ENCODE measurements at regions not wholly inside any gene's neighbourhood (a gene's known extent, or its start where the extent isn't known, plus 50 kb on each side); places are given as distances from the start of the nearest gene placed in this dataset.

DNA sequence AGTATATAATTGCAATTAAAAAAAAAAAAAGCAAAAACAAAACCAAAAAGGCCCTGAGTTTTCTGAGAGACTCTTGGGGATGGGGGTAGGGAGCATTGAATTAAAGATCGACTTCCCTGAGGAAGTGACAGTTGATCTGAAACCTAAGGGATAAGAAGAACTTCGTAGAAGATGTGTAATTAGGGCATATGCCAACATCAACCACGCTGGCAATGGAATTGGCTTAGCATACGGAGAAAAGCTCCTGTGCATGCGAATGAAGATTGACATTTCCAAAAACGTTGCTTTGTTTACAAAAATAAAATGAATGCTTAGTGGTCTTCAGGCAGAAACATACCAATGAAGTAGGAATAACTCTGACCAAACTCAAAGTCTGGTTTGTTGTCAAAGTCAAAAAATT lies 307.6 kb upstream of the ZNF521 start:
- H3K27me3 ChIP-seq (ENCODE audit: control insufficient read depth, insufficient read depth, low read length): no peaks in the 10 kb centered on the region
- WGBS (ENCODE audit: insufficient coverage, insufficient read length): no CpG with 5 or more reads among the region's 6 CpGs
- DNase-seq (ENCODE audit: low read depth, low spot score): no peak
- H3K4me3 ChIP-seq (ENCODE audit: low read length): no peak overlapping the region
- H3K9me3 ChIP-seq (ENCODE audit: control insufficient read depth, insufficient read depth, low read length): no peaks in the 10 kb centered on the region
- no peaks in the 10 kb centered on the region for H3K36me3 ChIP-seq (ENCODE audit: control insufficient read depth, insufficient read depth, low read length)
- no peak overlapping the region for H3K27ac ChIP-seq (ENCODE audit: low read length)
- no peaks in the 10 kb centered on the region for H3K4me1 ChIP-seq (ENCODE audit: control insufficient read depth, insufficient read depth, low read length)

GRCh38 chr18:25658476-25658875 lies 306.5 kb upstream of the ZNF521 start:
- Histone ChIP-seq H3K27me3 (ENCODE audit: control insufficient read depth, insufficient read depth, low read length) (no peaks in the 10 kb centered on the region), H3K27ac (ENCODE audit: low read length) (no peak overlapping the region), H3K9me3 (ENCODE audit: control insufficient read depth, insufficient read depth, low read length) (no peaks in the 10 kb centered on the region), H3K4me1 (ENCODE audit: control insufficient read depth, insufficient read depth, low read length) (no peaks in the 10 kb centered on the region), H3K4me3 (ENCODE audit: low read length) (no peak overlapping the region), H3K36me3 (ENCODE audit: control insufficient read depth, insufficient read depth, low read length) (no peaks in the 10 kb centered on the region)
- WGBS (ENCODE audit: insufficient coverage, insufficient read length): no CpG with 5 or more reads among the region's 4 CpGs
- no peak for DNase-seq (ENCODE audit: low read depth, low spot score)

DNA sequence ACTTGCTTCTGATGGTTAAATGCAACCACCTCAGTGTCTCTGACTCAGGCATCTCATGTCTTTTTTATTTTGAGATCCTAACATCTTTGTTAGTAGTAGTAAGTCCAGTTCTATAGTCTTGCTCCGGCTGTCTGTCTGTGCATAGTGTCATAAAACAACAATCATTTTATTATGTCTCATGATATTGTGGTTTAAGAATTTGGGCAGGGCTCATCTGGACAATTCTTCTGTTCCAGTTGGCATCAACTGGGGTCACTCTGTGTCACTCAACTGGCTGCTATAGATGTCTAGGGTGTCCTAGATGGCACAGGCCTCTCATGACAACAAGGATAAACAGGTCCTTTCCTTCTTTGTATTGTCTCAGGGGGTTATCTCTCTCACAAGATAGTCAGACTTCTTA lies 299.6 kb upstream of the ZNF521 start:
- Histone ChIP-seq H3K27me3 (ENCODE audit: control insufficient read depth, insufficient read depth, low read length) (no peaks in the 10 kb centered on the region), H3K27ac (ENCODE audit: low read length) (no peak overlapping the region), H3K9me3 (ENCODE audit: control insufficient read depth, insufficient read depth, low read length) (no peaks in the 10 kb centered on the region), H3K4me3 (ENCODE audit: low read length) (no peak overlapping the region), H3K36me3 (ENCODE audit: control insufficient read depth, insufficient read depth, low read length) (no peaks in the 10 kb centered on the region), H3K4me1 (ENCODE audit: control insufficient read depth, insufficient read depth, low read length) (no peaks in the 10 kb centered on the region)
- no peak for DNase-seq (ENCODE audit: low read depth, low spot score)
- WGBS (ENCODE audit: insufficient coverage, insufficient read length): no CpG with 5 or more reads among the region's 1 CpG

- DNase-seq (ENCODE audit: low read depth, low spot score): no peak
- H3K27ac ChIP-seq (ENCODE audit: low read length): no peak overlapping the region
- no CpG with 5 or more reads among the region's 4 CpGs for WGBS (ENCODE audit: insufficient coverage, insufficient read length)
Observed at GRCh38 chr18:25650201-25650941, 298.4 kb upstream of the ZNF521 start.

DNA sequence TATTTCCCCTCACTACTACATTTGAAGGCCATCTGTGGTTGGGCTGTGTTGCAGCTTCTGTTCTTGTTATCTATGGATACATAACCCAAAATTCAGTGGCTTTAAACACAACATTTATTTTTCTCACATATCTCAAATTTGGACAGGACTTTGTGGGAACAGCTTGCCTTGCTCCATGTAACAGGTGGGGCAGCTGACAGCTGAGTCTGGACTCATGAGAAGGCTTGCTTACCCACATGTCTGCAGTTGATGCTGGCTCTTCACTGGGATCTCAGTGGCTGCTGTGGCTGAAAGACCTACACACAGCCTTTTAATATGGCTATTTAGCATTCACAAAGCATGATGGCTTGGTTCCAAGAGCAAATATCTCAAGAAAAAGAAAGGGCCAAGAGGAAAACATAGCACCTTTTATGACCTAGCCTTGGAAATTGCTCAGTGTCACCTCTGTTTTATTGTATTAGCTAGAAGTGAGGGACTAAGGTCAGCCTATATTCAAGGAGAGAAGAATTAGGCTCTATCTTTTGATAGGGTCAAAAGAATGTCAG lies 296.8 kb upstream of the ZNF521 start:
- Histone ChIP-seq H3K36me3 (ENCODE audit: control insufficient read depth, insufficient read depth, low read length) (no peaks in the 10 kb centered on the region), H3K9me3 (ENCODE audit: control insufficient read depth, insufficient read depth, low read length) (no peaks in the 10 kb centered on the region), H3K4me1 (ENCODE audit: control insufficient read depth, insufficient read depth, low read length) (no peaks in the 10 kb centered on the region), H3K27ac (ENCODE audit: low read length) (no peak overlapping the region), H3K27me3 (ENCODE audit: control insufficient read depth, insufficient read depth, low read length) (no peaks in the 10 kb centered on the region), H3K4me3 (ENCODE audit: low read length) (no peak overlapping the region)
- no peak for DNase-seq (ENCODE audit: low read depth, low spot score)

More at GRCh38 chr18:25650201-25650941, 298.4 kb upstream of the ZNF521 start:
- Histone ChIP-seq H3K27me3 (ENCODE audit: control insufficient read depth, insufficient read depth, low read length) (no peaks in the 10 kb centered on the region), H3K36me3 (ENCODE audit: control insufficient read depth, insufficient read depth, low read length) (no peaks in the 10 kb centered on the region), H3K4me1 (ENCODE audit: control insufficient read depth, insufficient read depth, low read length) (no peaks in the 10 kb centered on the region), H3K4me3 (ENCODE audit: low read length) (no peak overlapping the region), H3K9me3 (ENCODE audit: control insufficient read depth, insufficient read depth, low read length) (no peaks in the 10 kb centered on the region)

- no CpG with 5 or more reads among the region's 3 CpGs for WGBS (ENCODE audit: insufficient coverage, insufficient read length)
- no peak overlapping the region for H3K4me3 ChIP-seq (ENCODE audit: low read length)
Observed at GRCh38 chr18:25647404-25647803, 295.4 kb upstream of the ZNF521 start.

GRCh38 chr18:25646971-25647370 lies 295.0 kb upstream of the ZNF521 start:
- no peak overlapping the region for H3K4me3 ChIP-seq (ENCODE audit: low read length)
- no peaks in the 10 kb centered on the region for H3K36me3 ChIP-seq (ENCODE audit: control insufficient read depth, insufficient read depth, low read length)
- no peaks in the 10 kb centered on the region for H3K9me3 ChIP-seq (ENCODE audit: control insufficient read depth, insufficient read depth, low read length)
- H3K27ac ChIP-seq (ENCODE audit: low read length): no peak overlapping the region
- H3K4me1 ChIP-seq (ENCODE audit: control insufficient read depth, insufficient read depth, low read length): no peaks in the 10 kb centered on the region
- DNase-seq (ENCODE audit: low read depth, low spot score): no peak
- H3K27me3 ChIP-seq (ENCODE audit: control insufficient read depth, insufficient read depth, low read length): no peaks in the 10 kb centered on the region

More at GRCh38 chr18:25647404-25647803, 295.4 kb upstream of the ZNF521 start:
- no peaks in the 10 kb centered on the region for H3K9me3 ChIP-seq (ENCODE audit: control insufficient read depth, insufficient read depth, low read length)
- H3K27me3 ChIP-seq (ENCODE audit: control insufficient read depth, insufficient read depth, low read length): no peaks in the 10 kb centered on the region
- DNase-seq (ENCODE audit: low read depth, low spot score): no peak
- no peaks in the 10 kb centered on the region for H3K36me3 ChIP-seq (ENCODE audit: control insufficient read depth, insufficient read depth, low read length)
- H3K27ac ChIP-seq (ENCODE audit: low read length): no peak overlapping the region
- no peaks in the 10 kb centered on the region for H3K4me1 ChIP-seq (ENCODE audit: control insufficient read depth, insufficient read depth, low read length)

DNA sequence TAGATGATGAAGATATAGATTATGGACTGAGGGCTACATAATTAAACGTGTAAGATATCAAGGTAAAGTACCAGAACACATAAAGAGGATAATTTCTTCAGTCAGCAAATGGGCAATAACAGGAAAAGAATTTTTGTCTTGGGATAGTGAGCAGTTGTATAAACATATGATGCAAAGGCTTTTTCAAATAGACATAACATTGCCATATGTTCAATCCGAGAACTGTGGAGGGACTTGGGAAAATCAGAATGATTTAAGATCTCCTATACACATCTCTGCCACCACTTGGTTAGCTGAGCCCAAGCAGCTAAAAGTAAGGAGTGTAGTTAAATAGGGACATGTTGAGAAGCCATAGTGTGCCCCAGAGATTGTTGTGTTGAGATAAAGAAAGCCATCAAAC lies 287.6 kb upstream of the ZNF521 start:
- no peaks in the 10 kb centered on the region for H3K36me3 ChIP-seq (ENCODE audit: control insufficient read depth, insufficient read depth, low read length)
- no peaks in the 10 kb centered on the region for H3K9me3 ChIP-seq (ENCODE audit: control insufficient read depth, insufficient read depth, low read length)
- no peak overlapping the region for H3K27ac ChIP-seq (ENCODE audit: low read length)
- no peak for DNase-seq (ENCODE audit: low read depth, low spot score)
- no CpG with 5 or more reads among the region's 2 CpGs for WGBS (ENCODE audit: insufficient coverage, insufficient read length)
- peaks cover 2% of the 10 kb centered on the region; the same call in 1 of the 2 replicates for H3K4me1 ChIP-seq (ENCODE audit: control insufficient read depth, insufficient read depth, low read length)
- H3K27me3 ChIP-seq (ENCODE audit: control insufficient read depth, insufficient read depth, low read length): no peaks in the 10 kb centered on the region
- H3K4me3 ChIP-seq (ENCODE audit: low read length): no peak overlapping the region

DNA sequence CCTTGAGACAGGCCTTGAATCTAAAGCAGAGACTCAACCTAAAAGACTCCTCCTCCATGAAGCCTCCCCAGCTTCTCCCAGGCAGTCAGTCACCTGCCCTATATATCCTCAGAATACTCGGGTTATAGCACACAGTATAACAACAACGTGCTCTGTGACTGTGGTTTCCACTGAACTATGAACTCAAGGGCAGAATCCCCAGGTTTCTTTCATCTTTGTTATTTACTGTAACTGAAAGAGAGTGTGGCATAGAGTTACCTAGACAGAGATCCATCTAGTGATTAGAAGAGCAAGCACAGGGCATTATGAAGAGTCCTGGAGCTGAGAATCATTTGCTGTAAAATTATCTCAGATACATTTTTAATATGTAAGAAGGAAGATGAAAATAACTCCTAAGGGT lies 281.6 kb upstream of the ZNF521 start:
- peaks cover 2% of the 10 kb centered on the region; the same call in 1 of the 2 replicates for H3K4me1 ChIP-seq (ENCODE audit: control insufficient read depth, insufficient read depth, low read length)
- no peak overlapping the region for H3K4me3 ChIP-seq (ENCODE audit: low read length)
- no peak for DNase-seq (ENCODE audit: low read depth, low spot score)
- no peak overlapping the region for H3K27ac ChIP-seq (ENCODE audit: low read length)
- no peaks in the 10 kb centered on the region for H3K9me3 ChIP-seq (ENCODE audit: control insufficient read depth, insufficient read depth, low read length)
- WGBS (ENCODE audit: insufficient coverage, insufficient read length): no CpG with 5 or more reads among the region's 2 CpGs
- no peaks in the 10 kb centered on the region for H3K27me3 ChIP-seq (ENCODE audit: control insufficient read depth, insufficient read depth, low read length)
- no peaks in the 10 kb centered on the region for H3K36me3 ChIP-seq (ENCODE audit: control insufficient read depth, insufficient read depth, low read length)

DNA sequence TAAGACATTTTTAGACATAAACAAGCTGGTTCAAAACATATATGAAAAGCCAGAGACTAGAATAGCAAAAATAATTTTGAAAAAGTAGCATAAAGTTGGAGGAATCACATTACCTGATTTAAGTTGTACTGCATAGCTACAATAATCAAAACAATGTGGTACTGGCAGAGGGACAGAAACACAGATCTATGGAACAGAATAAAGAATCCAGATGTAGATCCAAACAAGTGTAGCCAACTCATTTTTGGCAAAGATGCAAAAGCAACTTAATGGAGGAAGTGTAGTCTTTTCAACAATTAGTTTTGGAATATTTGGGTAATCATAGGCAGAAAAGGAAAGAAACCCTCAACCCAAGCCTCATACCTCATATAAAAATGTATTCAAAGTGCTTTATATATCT lies 278.7 kb upstream of the ZNF521 start:
- H3K9me3 ChIP-seq (ENCODE audit: control insufficient read depth, insufficient read depth, low read length): no peaks in the 10 kb centered on the region
- no peaks in the 10 kb centered on the region for H3K27me3 ChIP-seq (ENCODE audit: control insufficient read depth, insufficient read depth, low read length)
- no peak for DNase-seq (ENCODE audit: low read depth, low spot score)
- H3K4me1 ChIP-seq (ENCODE audit: control insufficient read depth, insufficient read depth, low read length): no peaks in the 10 kb centered on the region
- no peak overlapping the region for H3K27ac ChIP-seq (ENCODE audit: low read length)
- H3K36me3 ChIP-seq (ENCODE audit: control insufficient read depth, insufficient read depth, low read length): no peaks in the 10 kb centered on the region
- no peak overlapping the region for H3K4me3 ChIP-seq (ENCODE audit: low read length)

DNA sequence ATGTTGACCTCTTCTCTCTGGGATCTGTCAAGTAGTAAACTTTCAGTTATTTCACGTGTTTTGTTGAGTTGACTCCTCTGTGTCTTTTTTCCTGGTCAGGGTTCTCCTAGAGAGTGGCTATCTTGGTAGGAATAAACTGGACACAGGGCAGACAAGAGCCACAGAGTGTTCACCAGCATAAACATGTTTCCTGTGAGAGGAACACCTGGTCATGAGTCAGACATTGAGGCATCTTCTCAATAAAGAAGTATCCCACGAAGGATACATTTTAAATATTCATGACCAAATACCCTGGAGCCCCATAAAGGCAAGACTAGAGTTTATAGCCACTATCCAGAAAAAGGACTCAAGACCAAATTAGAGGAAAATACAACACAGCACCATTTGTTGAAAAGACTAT lies 269.7 kb upstream of the ZNF521 start:
- Histone ChIP-seq H3K4me1 (ENCODE audit: control insufficient read depth, insufficient read depth, low read length) (no peaks in the 10 kb centered on the region), H3K4me3 (ENCODE audit: low read length) (no peak overlapping the region), H3K27ac (ENCODE audit: low read length) (no peak overlapping the region), H3K27me3 (ENCODE audit: control insufficient read depth, insufficient read depth, low read length) (no peaks in the 10 kb centered on the region), H3K36me3 (ENCODE audit: control insufficient read depth, insufficient read depth, low read length) (no peaks in the 10 kb centered on the region), H3K9me3 (ENCODE audit: control insufficient read depth, insufficient read depth, low read length) (no peaks in the 10 kb centered on the region)
- no CpG with 5 or more reads among the region's 2 CpGs for WGBS (ENCODE audit: insufficient coverage, insufficient read length)
- no peak for DNase-seq (ENCODE audit: low read depth, low spot score)

Data from iPS DF 6.9 (cell line).